Activated CD8-positive, alpha-beta memory T cell treated with anti-CD3 and anti-CD28 coated beads for 36 hours (primary cell): ENCODE measurements at regions not wholly inside any gene's neighbourhood (a gene's known extent, or its start where the extent isn't known, plus 50 kb on each side); places are given as distances from the start of the nearest gene placed in this dataset.

Experiments
- CTCF ChIA-PET: fragments of 350-600 bp; sonication (Branson Sonifier 250); formaldehyde crosslinking; loops from one replicate; lab custom pipeline; 2021; ENCODE audit warnings: antibody characterized with exemption; lab: Charles Lee
- POLR2A ChIA-PET: fragments of 350-600 bp; sonication (Branson Sonifier 250); formaldehyde crosslinking; loops from one replicate; lab custom pipeline; 2021; ENCODE audit warnings: antibody characterized with exemption; lab: Charles Lee

DNA sequence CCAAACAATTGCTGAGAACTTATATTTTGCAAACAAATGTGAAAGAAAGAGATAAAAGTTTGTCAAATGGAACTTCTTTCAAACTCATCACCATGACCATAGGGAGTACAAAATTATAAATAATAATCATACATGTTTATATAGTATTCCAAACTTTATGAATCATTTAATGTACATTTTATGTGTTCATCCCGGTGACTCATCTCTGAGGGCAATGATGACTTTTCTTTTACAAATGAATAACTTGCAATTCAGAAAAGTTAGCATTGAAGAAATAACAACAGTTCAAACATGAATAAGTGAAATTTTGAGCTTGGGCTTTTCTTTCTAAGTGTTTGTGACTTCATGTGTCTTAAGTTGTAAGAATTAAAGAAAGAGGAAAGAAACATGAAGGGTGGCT, 66.3 kb upstream of the CDH8 start:
- POLR2A ChIA-PET: no interaction called here

GRCh38 chr16:62100651-62101050, 64.4 kb upstream of the CDH8 start:
- CTCF ChIA-PET: no interaction called here
- POLR2A ChIA-PET: no interaction called here

More for the DNA sequence above, 66.3 kb upstream of the CDH8 start:
- CTCF ChIA-PET: no interaction called here

GRCh38 chr16:62089715-62090114, 53.5 kb upstream of the CDH8 start:
- ChIA-PET CTCF (no interaction called here), POLR2A (no interaction called here)

DNA sequence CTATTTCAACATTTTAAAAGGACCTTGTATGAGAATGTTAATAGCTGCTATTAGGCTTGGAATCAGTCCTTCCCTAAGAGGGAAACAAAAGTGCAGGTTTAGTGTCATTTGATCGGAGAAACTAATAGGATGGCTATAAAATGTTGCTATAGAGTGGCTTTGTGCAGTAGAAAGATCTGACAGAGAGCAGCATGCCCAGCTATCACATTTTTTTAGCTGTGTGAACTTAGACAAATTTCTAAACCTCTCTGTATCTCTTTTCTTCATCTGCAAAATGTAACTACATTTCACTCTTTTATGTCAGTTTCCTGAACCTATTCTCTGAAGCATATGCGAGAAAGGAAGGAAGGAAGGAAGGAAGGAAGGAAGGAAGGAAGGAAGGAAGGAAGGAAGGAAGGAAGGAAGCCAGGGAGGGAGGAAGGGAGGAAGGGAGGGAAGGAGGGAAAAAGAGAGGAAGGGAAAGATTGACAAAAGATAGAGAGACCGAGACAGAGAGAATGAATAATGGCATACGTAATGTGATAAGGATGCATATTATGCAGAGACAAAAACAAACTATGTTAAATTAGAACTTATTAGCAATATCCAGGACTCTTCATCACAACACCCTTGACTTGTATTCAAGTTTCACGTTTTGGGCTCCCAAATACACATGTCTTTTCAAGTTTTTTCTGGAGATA, 52.6 kb upstream of the CDH8 start:
- CTCF ChIA-PET: no interaction called here
- POLR2A ChIA-PET: no interaction called here
